Stimulated activated effector memory CD8-positive, alpha-beta T cell treated with anti-CD3 and anti-CD28 coated beads, Interleukin-12 subunit alpha, Interleukin-12 subunit beta, amount 100 ng/mL, for 72 hours (primary cell): ENCODE measurements at regions not wholly inside any gene's neighbourhood (a gene's known extent, or its start where the extent isn't known, plus 50 kb on each side); places are given as distances from the start of the nearest gene placed in this dataset.
"Not testable (repeated sequence)": the region's sequence is repeated elsewhere in the genome, so short reads cannot be mapped to it uniquely, and the experiment has no call there.

Experiments
- ATAC-seq: fragments of 150-1000 bp; cut with Tn5 transposase; 2 replicates; pipeline ENCODE4 v1.10.0; 2021
- DNase-seq, 2 donors: peaks; one replicate each; pipeline ENCODE4 v3.0.0; 2021 to 2022; ENCODE audit warnings: low spot score in 2 of 2
- H3K27ac Mint-ChIP-seq: one replicate; pipeline ENCODE4 v1.8.0; 2022; ENCODE audit warnings: mild to moderate bottlenecking, mixed read lengths
- H3K36me3 Mint-ChIP-seq: one replicate; pipeline ENCODE4 v1.8.0; 2022; ENCODE audit warnings: mild to moderate bottlenecking, mixed read lengths
- H3K4me1 Mint-ChIP-seq: one replicate; pipeline ENCODE4 v1.8.0; 2022; ENCODE audit warnings: mixed read lengths
- H3K4me3 Mint-ChIP-seq: one replicate; pipeline ENCODE4 v1.8.0; 2022; ENCODE audit warnings: mild to moderate bottlenecking, mixed read lengths
- H3K9me3 Mint-ChIP-seq: one replicate; pipeline ENCODE4 v1.8.0; 2022; ENCODE audit warnings: mixed read lengths

DNA sequence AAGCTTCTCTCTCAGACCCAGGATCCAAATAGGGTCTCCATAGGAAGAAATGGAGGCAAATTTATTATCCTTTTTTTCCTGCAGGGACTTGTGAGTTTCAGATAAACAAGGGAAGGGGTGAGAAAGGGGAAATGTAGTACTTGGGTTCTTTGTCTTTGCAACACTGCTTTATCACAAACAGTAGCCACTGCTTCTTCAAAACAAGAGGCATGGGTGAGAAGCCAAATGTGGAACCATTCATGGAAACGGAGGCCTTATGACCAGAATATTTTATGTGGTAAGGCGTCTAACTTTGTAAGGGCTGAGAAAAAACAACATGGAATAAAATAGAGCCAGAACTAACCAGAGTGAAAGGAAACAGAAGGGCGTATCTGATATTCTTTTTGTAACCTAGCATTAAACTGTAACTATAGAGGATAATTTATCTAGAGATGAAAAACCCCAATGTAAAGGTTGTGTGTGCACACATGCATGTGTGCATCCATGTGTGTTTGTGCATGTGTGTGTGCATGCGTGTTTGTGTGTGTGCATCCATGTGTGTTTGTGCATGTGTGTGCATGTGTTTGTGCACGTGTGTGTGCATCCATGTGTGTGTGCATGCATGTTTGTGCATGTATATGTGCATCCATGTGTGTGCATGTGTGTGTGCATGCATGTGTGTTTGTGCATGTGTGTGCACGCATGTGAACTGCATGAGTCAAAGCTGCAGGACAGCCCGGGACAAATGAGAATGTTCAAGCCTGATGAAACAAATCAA, 143.3 kb upstream of the SMLR1 start:
- no peak overlapping the region for H3K27ac Mint-ChIP-seq
- ATAC-seq (no peak), DNase-seq (no peak)

DNA sequence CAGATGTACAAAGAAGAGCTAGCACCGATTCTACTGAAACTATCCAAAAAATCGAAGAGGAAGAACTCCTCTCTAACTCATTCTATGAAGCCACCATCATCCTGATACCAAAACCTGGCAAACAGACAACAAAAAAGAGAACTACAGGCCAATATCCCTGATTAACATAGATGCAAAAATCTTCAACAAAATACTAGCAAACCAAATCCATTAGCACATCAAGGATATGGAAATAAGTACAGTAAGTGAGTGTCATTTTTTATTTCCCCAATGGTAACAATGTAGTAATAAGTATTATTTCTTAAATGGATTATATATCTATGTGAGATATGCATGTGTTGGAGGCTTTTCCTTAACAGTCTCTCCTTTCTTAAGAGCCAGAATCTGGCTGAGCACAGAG, 134.5 kb upstream of the SMLR1 start:
- Mint-ChIP-seq H3K4me1 (peaks cover 8% of the 10 kb centered on the region), H3K4me3 (no peak overlapping the region), H3K27ac (no peak overlapping the region), H3K9me3 (no peaks in the 10 kb centered on the region), H3K36me3 (no peaks in the 10 kb centered on the region)
- ATAC-seq (no peak), DNase-seq (no peak)

More for the DNA sequence above, 143.3 kb upstream of the SMLR1 start:
- no peaks in the 10 kb centered on the region for H3K4me1 Mint-ChIP-seq
- H3K9me3 Mint-ChIP-seq: peaks cover 5% of the 10 kb centered on the region
- H3K36me3 Mint-ChIP-seq: no peaks in the 10 kb centered on the region
- H3K4me3 Mint-ChIP-seq: no peak overlapping the region

DNA sequence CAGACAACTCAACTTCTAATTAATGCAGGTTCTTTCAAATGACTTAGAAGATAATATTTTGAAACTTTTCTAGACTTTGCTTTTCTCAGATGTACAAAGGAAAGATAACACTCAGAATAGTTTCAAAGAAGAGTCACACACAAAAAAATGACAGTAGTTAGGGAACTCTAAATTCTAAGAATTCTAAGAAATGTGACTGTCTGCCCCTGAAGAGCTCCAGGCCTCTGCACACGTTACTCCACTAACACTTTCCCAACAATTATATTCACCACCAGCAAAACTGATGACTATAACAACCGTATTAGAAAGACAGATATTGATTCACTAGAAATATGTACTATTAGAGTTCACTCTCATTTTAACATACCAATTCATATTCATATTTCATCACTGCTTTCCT, 133.3 kb upstream of the SMLR1 start:
- Mint-ChIP-seq H3K36me3 (no peaks in the 10 kb centered on the region), H3K27ac (no peak overlapping the region), H3K4me1 (peaks cover 8% of the 10 kb centered on the region), H3K4me3 (no peak overlapping the region), H3K9me3 (no peaks in the 10 kb centered on the region)
- peak; percentile 43 for ATAC-seq
- no peak for DNase-seq

DNA sequence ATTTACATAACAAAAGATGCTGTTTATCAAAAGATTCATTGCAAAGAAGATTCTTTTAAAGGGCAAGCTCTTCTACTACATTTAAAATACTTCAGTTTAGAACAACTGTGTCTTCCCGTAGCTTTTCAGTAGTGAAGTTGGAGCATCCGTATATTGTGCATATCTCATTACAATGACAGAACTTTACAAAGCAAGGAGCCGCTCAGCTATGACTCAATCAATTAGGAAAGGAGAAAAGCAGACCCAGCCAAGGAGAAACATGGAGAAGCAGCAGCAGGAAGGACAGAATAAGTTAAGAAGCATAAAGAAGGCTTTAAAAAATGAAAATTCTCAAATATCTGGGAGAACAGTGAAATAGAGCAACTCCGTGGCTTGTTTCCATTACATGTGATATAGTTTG, 132.6 kb upstream of the SMLR1 start:
- H3K9me3 Mint-ChIP-seq: no peaks in the 10 kb centered on the region
- peaks cover 8% of the 10 kb centered on the region for H3K4me1 Mint-ChIP-seq
- H3K36me3 Mint-ChIP-seq: no peaks in the 10 kb centered on the region
- DNase-seq (no peak), ATAC-seq (no peak)
- H3K27ac Mint-ChIP-seq: no peak overlapping the region
- H3K4me3 Mint-ChIP-seq: no peak overlapping the region

DNA sequence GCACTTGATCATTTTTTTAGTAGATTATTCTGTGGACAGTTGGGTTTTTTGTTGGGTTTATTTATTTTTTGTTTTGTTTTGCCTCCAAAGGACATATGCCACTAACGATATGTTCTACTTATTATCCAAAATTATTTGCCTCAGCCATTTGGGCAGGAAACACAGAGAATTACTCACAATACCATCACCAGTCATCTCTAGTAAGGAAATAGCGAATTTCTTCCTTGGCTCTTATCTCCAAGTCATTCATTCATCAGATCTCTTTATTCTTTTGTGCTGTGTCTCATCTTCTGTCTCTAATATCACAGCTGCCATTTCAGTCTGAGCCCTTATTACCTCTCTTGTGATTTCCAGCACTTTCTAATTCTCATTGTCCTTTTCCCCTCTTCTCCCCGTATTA, 130.4 kb upstream of the SMLR1 start:
- no peak for DNase-seq
- no peaks in the 10 kb centered on the region for H3K36me3 Mint-ChIP-seq
- H3K4me3 Mint-ChIP-seq: no peak overlapping the region
- H3K4me1 Mint-ChIP-seq: peaks cover 14% of the 10 kb centered on the region
- no peaks in the 10 kb centered on the region for H3K9me3 Mint-ChIP-seq
- no peak for ATAC-seq
- no peak overlapping the region for H3K27ac Mint-ChIP-seq

DNA sequence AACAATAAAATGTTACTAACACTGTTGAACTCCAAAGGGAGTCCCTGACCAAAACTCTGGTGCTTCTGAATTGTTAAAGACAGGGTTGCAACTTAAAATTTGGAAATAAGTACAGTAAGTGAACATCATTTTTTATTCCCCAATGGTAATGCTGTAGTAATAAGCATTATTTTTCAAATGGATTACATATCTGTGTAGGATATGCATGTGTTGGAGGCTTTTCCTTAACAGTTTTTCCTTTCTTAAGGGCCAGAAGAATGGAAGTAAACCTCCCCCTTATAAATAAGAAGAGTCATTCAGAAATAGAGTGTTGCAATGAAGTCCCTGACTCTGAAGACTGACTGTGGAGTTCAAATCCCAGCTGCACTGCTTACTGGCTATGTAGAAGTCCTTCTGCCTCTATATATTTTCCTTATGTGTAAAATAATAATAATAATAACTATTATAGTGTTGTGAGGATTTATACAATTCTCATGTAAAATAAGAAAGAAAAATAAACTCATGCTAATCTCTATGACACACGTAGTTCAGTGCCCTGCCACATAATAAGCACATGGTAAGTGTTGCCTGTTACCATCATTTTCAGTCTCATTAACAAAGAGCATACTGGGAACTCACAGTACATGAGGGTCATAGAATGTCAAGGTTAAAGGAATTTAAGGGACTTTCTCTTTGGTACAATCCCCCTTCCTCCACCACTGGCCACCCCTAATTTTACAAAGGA, 129.8 kb upstream of the SMLR1 start:
- Mint-ChIP-seq H3K4me3 (no peak overlapping the region), H3K4me1 (peaks cover 14% of the 10 kb centered on the region), H3K27ac (no peak overlapping the region), H3K36me3 (no peaks in the 10 kb centered on the region), H3K9me3 (no peaks in the 10 kb centered on the region)
- ATAC-seq (peak; percentile 81), DNase-seq (no peak)

DNA sequence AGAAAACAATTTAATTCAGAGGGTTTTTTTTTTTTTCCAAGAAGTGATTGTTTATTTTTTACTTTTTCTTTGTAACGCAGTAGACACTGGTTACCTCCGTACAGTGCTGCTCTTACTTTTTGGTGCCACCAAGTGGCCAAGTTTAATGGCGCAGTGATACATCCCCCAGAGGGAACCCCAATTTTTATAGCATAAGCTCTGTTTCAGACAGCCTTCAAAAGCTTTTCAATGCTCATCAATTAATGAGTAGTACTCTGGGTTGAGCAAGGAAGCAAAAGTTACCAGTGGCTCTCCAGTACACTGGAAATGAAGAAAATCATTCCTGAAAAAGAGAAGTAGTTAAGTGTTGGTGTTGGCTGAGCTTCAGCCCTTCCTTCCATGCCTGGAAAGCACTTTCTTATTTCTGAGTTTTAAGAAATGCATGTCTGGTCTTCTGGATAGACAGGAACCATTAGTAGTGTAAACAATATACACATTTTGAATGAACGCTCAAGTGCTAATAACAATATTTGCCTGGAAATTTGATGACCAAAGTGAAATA, 129.1 kb upstream of the SMLR1 start:
- Mint-ChIP-seq H3K9me3 (peaks cover 3% of the 10 kb centered on the region), H3K27ac (no peak overlapping the region), H3K4me3 (no peak overlapping the region), H3K36me3 (no peaks in the 10 kb centered on the region), H3K4me1 (peaks cover 16% of the 10 kb centered on the region)
- DNase-seq (peak; percentile 39 to 73), ATAC-seq (peak; percentile 97)

DNA sequence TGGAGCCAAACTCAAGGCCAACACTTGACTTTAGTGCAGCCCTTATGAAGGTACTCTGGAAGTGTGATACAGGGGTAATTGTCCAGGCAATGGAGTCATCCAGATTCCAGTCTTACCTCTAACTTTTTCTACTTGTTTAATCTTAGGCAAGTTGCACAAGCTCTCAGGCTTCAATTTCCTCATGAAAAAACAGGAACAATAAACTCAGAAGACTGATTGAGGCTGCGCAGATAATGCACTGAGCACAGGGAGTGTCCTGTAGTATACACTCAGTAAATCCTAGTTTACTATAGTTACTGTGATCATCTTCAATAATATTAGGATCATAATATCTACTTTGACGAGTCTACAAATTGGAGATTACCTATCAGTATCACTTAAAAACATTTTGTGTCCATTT, 127.5 kb upstream of the SMLR1 start:
- Mint-ChIP-seq H3K27ac (no peak overlapping the region), H3K4me1 (peaks cover 16% of the 10 kb centered on the region), H3K9me3 (peaks cover 7% of the 10 kb centered on the region), H3K4me3 (no peak overlapping the region), H3K36me3 (no peaks in the 10 kb centered on the region)
- ATAC-seq: no peak
- no peak for DNase-seq

DNA sequence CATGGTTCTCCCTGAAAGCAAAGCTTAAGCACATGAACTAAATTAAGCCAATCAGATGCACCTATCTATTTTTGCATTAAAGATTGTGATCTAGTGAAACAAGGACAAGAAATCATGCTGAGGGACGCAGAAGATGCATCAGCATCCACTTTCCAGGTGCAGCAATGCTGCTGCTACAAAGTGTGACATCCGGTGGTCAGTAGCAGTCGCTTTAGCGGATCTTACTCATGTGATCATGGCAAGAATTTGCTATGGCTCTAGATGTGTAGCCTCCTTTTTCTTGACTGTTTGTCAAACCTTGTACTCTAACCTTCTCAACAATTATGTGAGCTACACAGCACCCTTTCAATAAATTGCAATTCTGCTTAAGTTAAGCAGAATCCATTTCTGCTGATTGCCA, 126.8 kb upstream of the SMLR1 start:
- Mint-ChIP-seq H3K27ac (no peak overlapping the region), H3K4me3 (no peak overlapping the region), H3K36me3 (no peaks in the 10 kb centered on the region), H3K4me1 (peaks cover 16% of the 10 kb centered on the region), H3K9me3 (peaks cover 7% of the 10 kb centered on the region)
- ATAC-seq: no peak
- no peak for DNase-seq

DNA sequence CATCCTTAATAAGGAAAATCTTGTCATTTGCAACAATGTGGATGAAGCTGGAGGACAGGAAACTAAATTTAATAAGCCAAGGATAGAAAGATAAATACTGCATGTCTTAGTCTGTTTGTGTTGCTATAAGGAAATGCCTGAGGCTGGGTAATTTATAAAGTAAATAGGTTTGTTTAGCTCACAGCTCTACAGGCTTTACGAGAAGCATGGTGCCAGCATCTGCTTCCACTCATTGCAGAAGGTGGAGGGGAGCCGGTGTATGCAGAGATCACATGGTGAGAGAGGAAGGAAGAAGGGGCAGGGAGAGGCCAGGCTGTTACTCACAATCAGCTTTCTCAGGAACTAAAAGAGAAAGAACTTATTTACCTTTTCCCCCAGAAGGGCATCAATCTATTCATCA, 118.9 kb upstream of the SMLR1 start:
- peaks cover 17% of the 10 kb centered on the region for H3K4me1 Mint-ChIP-seq
- peak; percentile 49 for ATAC-seq
- peaks cover 4% of the 10 kb centered on the region for H3K9me3 Mint-ChIP-seq
- H3K27ac Mint-ChIP-seq: peak overlapping the region; percentile 36
- no peak overlapping the region for H3K4me3 Mint-ChIP-seq
- H3K36me3 Mint-ChIP-seq: no peaks in the 10 kb centered on the region
- no peak for DNase-seq

DNA sequence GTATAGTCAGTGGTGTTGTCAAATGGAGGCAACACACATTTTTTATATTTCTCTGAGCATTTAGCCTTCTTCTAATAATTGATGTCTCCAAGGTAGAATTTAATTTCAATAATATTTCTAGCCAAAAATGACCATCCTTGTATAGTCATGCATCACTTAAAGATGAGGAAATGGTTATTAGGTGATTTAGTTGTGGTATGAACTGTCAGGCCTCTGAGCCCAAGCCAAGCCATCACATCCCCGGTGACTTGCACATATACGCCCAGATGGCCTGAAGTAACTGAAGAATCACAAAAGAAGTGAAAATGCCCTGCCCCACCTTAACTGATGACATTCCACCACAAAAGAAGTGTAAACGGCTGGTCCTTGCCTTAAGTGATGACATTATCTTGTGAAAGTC, 115.6 kb upstream of the SMLR1 start:
- not testable (repeated sequence) for H3K4me3 Mint-ChIP-seq, DNase-seq, H3K9me3 Mint-ChIP-seq, ATAC-seq, H3K27ac Mint-ChIP-seq, H3K36me3 Mint-ChIP-seq
- H3K4me1 Mint-ChIP-seq: peaks cover 17% of the 10 kb centered on the region

DNA sequence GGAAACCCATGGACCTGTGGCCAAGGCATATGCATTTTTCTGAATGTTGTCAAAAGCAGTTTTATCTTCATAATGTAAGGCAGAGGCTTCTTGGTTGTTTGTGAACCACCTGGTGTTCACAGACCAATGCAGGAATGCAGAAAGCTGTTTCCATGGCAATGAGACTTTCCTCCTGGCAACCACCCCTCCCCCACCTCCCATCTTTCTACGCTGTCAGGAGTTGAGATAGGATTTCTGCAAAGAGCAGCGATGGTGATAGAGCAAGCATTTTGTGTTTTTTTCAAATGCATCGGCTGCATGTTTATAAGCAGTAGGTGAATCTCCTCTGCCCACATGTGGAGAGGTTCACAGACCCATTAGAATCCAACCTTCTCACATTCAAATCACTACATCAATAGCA, 114.1 kb upstream of the SMLR1 start:
- Mint-ChIP-seq H3K27ac (no peak overlapping the region), H3K4me1 (peaks cover 24% of the 10 kb centered on the region), H3K36me3 (no peaks in the 10 kb centered on the region), H3K4me3 (no peak overlapping the region), H3K9me3 (no peaks in the 10 kb centered on the region)
- ATAC-seq: no peak
- DNase-seq: no peak

DNA sequence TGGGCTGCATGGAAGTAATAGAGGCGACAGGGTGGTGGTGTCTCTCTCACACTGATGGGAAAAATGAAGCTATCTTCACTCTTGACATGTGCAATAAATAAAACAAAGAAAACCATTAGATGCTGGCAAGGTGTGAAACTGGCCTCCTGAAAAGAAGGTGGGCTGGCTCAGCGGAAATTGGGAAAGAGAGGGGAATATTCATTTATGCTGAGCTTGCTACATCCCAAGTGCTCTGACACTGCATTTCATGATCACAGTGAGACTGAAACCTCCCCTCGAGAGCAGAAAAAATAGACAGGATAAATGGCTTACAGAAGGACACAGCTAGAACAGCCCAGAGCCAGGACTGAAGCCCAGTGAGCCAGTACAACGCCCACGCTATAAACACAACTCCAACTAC, 112.1 kb upstream of the SMLR1 start:
- H3K9me3 Mint-ChIP-seq: peaks cover 4% of the 10 kb centered on the region
- no peak for DNase-seq
- ATAC-seq: no peak

DNA sequence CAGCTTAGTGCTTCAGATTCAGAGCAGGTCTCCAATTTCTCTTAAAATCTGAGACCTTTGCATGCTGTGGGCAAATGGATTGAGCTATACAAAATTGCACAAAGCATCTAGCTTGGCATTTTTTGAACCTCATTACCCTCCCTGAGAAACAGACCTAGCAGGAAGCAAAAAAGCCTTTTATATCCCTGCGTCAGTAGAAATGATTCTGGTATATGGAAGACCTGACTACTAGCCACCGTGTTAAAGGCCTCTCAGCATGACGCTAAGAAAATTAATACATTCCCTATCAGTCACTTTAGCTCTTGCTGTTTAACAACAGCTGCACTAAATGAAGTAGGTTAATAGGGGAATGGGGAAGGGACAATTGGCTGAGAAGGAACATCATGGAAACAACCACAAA, 110.7 kb upstream of the SMLR1 start:
- Mint-ChIP-seq H3K4me3 (no peak overlapping the region), H3K9me3 (peaks cover 4% of the 10 kb centered on the region), H3K4me1 (peaks cover 18% of the 10 kb centered on the region), H3K36me3 (no peaks in the 10 kb centered on the region), H3K27ac (no peak overlapping the region)
- DNase-seq (no peak), ATAC-seq (no peak)

More for the DNA sequence above, 112.1 kb upstream of the SMLR1 start:
- Mint-ChIP-seq H3K4me1 (peaks cover 18% of the 10 kb centered on the region), H3K27ac (no peak overlapping the region), H3K4me3 (no peak overlapping the region), H3K36me3 (no peaks in the 10 kb centered on the region)

DNA sequence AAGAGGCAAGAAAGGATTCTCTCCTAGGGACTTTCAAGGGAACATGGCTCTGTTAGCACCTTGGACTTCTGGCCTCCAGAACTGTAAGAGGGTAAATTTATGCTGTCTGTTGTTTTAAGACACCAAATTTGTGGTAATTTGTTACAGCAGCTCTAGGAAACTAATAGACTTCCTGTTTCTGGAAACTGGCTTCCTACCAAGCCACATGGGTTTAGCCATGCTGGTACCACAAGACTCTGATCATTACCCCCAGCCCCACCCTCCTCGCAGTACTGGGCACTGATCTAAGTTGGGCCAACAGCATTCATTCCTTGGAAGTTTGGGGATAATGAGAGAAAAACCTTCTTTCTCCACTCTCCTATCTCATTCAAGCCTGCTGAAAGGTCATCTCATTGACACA, 109.5 kb upstream of the SMLR1 start:
- Mint-ChIP-seq H3K9me3 (peaks cover 4% of the 10 kb centered on the region), H3K36me3 (no peaks in the 10 kb centered on the region), H3K27ac (no peak overlapping the region), H3K4me1 (peaks cover 14% of the 10 kb centered on the region), H3K4me3 (no peak overlapping the region)
- ATAC-seq (peak; percentile 41), DNase-seq (no peak)
